WTC11 (cell line): ENCODE measurements at regions not wholly inside any gene's neighbourhood (a gene's known extent, or its start where the extent isn't known, plus 50 kb on each side); places are given as distances from the start of the nearest gene placed in this dataset.
A peak's percentile ranks its signal among the peaks of the same experiment; 100 is the strongest.

Experiments used
- ATAC-seq: fragments of 200-7000 bp; cut with Tn5 transposase; 2 replicates; pipeline ENCODE4 v1.10.0; 2021; ENCODE audit warnings: mild to moderate bottlenecking, moderate library complexity
- CTCF ChIA-PET: fragments of 300-600 bp; sonication (Branson Sonifier 250); formaldehyde crosslinking; loops from one replicate; lab custom pipeline; 2021; ENCODE audit warnings: antibody characterized with exemption; lab: Charles Lee
- POLR2A ChIA-PET: fragments of 350-600 bp; sonication (Branson Sonifier 250); formaldehyde crosslinking; loops from one replicate; lab custom pipeline; 2021; ENCODE audit warnings: antibody characterized with exemption; lab: Charles Lee
- DNase-seq: peaks from one replicate; pipeline ENCODE4 v3.0.0; 2021; ENCODE audit warnings: low spot score
- H3K27ac Mint-ChIP-seq: 2 replicates; pipeline ENCODE4 v1.8.0; 2021; ENCODE audit warnings: mixed read lengths
- H3K27me3 Mint-ChIP-seq: 2 replicates; pipeline ENCODE4 v1.8.0; 2021; ENCODE audit warnings: low read depth, mild to moderate bottlenecking, moderate library complexity, mixed read lengths
- H3K36me3 Mint-ChIP-seq: 2 replicates; pipeline ENCODE4 v1.8.0; 2021; ENCODE audit warnings: mixed read lengths
- H3K4me1 Mint-ChIP-seq: 2 replicates; pipeline ENCODE4 v1.8.0; 2022; ENCODE audit warnings: mixed read lengths
- H3K4me3 Mint-ChIP-seq: 2 replicates; pipeline ENCODE4 v1.8.0; 2021; ENCODE audit warnings: mild to moderate bottlenecking, moderate library complexity, mixed read lengths
- H3K9me3 Mint-ChIP-seq: 2 replicates; pipeline ENCODE4 v1.8.0; 2021; ENCODE audit warnings: mixed read lengths
- ESRRA ChIP-seq: sonication (generic); formaldehyde crosslinking; IDR thresholded peaks from 2 replicates; pipeline ENCODE4 v1.8.1; 2022; ENCODE audit warnings: mild to moderate bottlenecking, missing genetic modification reagents, borderline replicate concordance
- GRHL2 ChIP-seq: fragments of 250-450 bp; sonication (Bioruptor Pico); IDR thresholded peaks from 2 replicates; pipeline ENCODE4 v1.8.0; 2022; ENCODE audit warnings: mild to moderate bottlenecking, moderate library complexity; ENCODE audit not compliant: insufficient replicate concordance, severe bottlenecking
- JAZF1 ChIP-seq: fragments of 250-450 bp; sonication (Bioruptor Pico); IDR thresholded peaks from 2 replicates; pipeline ENCODE4 v1.9.0; 2021; ENCODE audit warnings: moderate library complexity, mild to moderate bottlenecking, inconsistent platforms
- JUN ChIP-seq: sonication (generic); formaldehyde crosslinking; IDR thresholded peaks from 2 replicates; pipeline ENCODE4 v1.8.0; 2023; ENCODE audit warnings: mild to moderate bottlenecking, missing genetic modification reagents
- MYBL2 ChIP-seq: sonication (generic); formaldehyde crosslinking; IDR thresholded peaks from 2 replicates; pipeline ENCODE4 v1.8.1; 2023; ENCODE audit warnings: mild to moderate bottlenecking, moderate library complexity, missing genetic modification reagents
- NFATC4 ChIP-seq: fragments of 250-450 bp; sonication (Bioruptor Pico); IDR thresholded peaks from 2 replicates; pipeline ENCODE4 v1.9.0; 2021; ENCODE audit warnings: mild to moderate bottlenecking
- NFYB ChIP-seq: sonication (generic); formaldehyde crosslinking; conservative IDR thresholded peaks from 2 replicates; pipeline ENCODE4 v1.8.0; 2022; ENCODE audit warnings: low read depth, missing genetic modification reagents
- PRRX2 ChIP-seq: fragments of 250-450 bp; sonication (Bioruptor Pico); IDR thresholded peaks from 2 replicates; pipeline ENCODE4 v1.8.0; 2021; ENCODE audit warnings: mild to moderate bottlenecking
- SMAD3 ChIP-seq: sonication (generic); formaldehyde crosslinking; IDR thresholded peaks from 2 replicates; pipeline ENCODE4 v1.8.0; 2022; ENCODE audit warnings: missing genetic modification reagents, mild to moderate bottlenecking, borderline replicate concordance
- SP1 ChIP-seq: sonication (generic); formaldehyde crosslinking; conservative IDR thresholded peaks from 2 replicates; pipeline ENCODE4 v1.8.1; 2022; ENCODE audit warnings: missing genetic modification reagents
- ZNF232 ChIP-seq: sonication (generic); formaldehyde crosslinking; IDR thresholded peaks from 2 replicates; pipeline ENCODE4 v1.8.0; 2022; ENCODE audit warnings: mild to moderate bottlenecking, missing genetic modification reagents
- ZNF671 ChIP-seq: fragments of 250-450 bp; sonication (Bioruptor Pico); IDR thresholded peaks from 2 replicates; pipeline ENCODE4 v1.8.0; 2021; ENCODE audit warnings: mild to moderate bottlenecking
- TF ChIP-seq, protein P1 (sequence below): sonication (generic); formaldehyde crosslinking; IDR thresholded peaks from 2 replicates; pipeline ENCODE4 v1.8.0; 2022; ENCODE audit warnings: mild to moderate bottlenecking, missing genetic modification reagents
- TF ChIP-seq, protein P2 (sequence below): sonication (generic); formaldehyde crosslinking; IDR thresholded peaks from 2 replicates; pipeline ENCODE4 v1.8.1; 2023; ENCODE audit warnings: mild to moderate bottlenecking, missing genetic modification reagents, moderate library complexity
- TF ChIP-seq, protein P3 (sequence below): sonication (generic); formaldehyde crosslinking; IDR thresholded peaks from 2 replicates; pipeline ENCODE4 v1.8.0; 2022; ENCODE audit warnings: mild to moderate bottlenecking, missing genetic modification reagents
- TF ChIP-seq, protein P4 (sequence below): sonication (generic); formaldehyde crosslinking; IDR thresholded peaks from 2 replicates; pipeline ENCODE4 v1.8.1; 2022; ENCODE audit warnings: low read depth, missing genetic modification reagents, borderline replicate concordance
- TF ChIP-seq, protein P5 (sequence below): sonication (generic); formaldehyde crosslinking; conservative IDR thresholded peaks from 2 replicates; pipeline ENCODE4 v1.8.1; 2023; ENCODE audit warnings: mild to moderate bottlenecking, low read depth, missing genetic modification reagents, moderate library complexity
- TF ChIP-seq, protein P6 (sequence below): sonication (generic); formaldehyde crosslinking; IDR thresholded peaks from 2 replicates; pipeline ENCODE4 v1.8.0; 2022; ENCODE audit warnings: mild to moderate bottlenecking, missing genetic modification reagents
- TF ChIP-seq, protein P7 (sequence below): sonication (generic); formaldehyde crosslinking; conservative IDR thresholded peaks from 2 replicates; pipeline ENCODE4 v1.8.1; 2022; ENCODE audit warnings: mild to moderate bottlenecking, missing genetic modification reagents

DNA sequence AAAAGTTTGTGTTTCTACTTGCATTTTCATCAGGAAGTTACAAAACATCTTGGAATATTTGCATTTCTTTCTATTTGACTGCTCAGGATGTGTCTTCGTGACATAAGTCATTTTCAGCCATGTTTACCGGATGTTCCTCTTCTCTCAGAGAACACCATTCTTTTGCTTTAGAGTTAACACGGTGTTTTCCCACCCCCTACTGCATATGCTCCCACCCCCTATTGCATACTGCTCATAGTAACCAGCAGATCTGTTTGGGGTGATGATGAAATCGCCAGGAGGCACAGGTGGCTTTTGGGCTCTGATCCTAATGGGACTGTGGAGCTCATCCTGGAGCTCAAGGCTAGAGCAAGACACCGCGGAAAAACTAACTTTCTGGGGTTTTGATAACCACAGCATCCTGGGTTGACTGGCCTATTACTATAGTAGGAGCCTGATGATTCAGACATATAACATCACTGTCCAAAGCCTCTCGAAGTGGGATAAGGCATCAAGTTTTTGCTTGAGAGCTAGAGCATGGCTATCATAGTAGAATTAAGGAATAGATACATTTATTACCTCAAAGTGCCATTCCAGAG, 65.1 kb upstream of the BET1 start:
- H3K27ac Mint-ChIP-seq = no peak overlapping the region
- no peaks in the 10 kb centered on the region for H3K9me3 Mint-ChIP-seq
- H3K27me3 Mint-ChIP-seq = no peaks in the 10 kb centered on the region
- ATAC-seq (no peak), DNase-seq (no peak)
- H3K36me3 Mint-ChIP-seq = no peaks in the 10 kb centered on the region
- H3K4me3 Mint-ChIP-seq = no peak overlapping the region
- ChIA-PET CTCF (interaction anchor here (1.0 kb wide), 1 partner anchor 18 kb away, joined by 3 read pairs; no protein-coding TSS in a partner anchor), POLR2A (no interaction called here)
- no peaks in the 10 kb centered on the region for H3K4me1 Mint-ChIP-seq
- TF ChIP-seq, protein P1, sequence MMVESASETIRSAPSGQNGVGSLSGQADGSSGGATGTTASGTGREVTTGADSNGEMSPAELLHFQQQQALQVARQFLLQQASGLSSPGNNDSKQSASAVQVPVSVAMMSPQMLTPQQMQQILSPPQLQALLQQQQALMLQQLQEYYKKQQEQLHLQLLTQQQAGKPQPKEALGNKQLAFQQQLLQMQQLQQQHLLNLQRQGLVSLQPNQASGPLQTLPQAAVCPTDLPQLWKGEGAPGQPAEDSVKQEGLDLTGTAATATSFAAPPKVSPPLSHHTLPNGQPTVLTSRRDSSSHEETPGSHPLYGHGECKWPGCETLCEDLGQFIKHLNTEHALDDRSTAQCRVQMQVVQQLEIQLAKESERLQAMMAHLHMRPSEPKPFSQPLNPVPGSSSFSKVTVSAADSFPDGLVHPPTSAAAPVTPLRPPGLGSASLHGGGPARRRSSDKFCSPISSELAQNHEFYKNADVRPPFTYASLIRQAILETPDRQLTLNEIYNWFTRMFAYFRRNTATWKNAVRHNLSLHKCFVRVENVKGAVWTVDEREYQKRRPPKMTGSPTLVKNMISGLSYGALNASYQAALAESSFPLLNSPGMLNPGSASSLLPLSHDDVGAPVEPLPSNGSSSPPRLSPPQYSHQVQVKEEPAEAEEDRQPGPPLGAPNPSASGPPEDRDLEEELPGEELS (CRISPR knock-in tag) = no peak
- TF ChIP-seq JAZF1 (CRISPR knock-in tag) (no peak), PRRX2 (CRISPR knock-in tag) (no peak)
- TF ChIP-seq, protein P2, sequence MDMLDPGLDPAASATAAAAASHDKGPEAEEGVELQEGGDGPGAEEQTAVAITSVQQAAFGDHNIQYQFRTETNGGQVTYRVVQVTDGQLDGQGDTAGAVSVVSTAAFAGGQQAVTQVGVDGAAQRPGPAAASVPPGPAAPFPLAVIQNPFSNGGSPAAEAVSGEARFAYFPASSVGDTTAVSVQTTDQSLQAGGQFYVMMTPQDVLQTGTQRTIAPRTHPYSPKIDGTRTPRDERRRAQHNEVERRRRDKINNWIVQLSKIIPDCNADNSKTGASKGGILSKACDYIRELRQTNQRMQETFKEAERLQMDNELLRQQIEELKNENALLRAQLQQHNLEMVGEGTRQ = no peak

DNA sequence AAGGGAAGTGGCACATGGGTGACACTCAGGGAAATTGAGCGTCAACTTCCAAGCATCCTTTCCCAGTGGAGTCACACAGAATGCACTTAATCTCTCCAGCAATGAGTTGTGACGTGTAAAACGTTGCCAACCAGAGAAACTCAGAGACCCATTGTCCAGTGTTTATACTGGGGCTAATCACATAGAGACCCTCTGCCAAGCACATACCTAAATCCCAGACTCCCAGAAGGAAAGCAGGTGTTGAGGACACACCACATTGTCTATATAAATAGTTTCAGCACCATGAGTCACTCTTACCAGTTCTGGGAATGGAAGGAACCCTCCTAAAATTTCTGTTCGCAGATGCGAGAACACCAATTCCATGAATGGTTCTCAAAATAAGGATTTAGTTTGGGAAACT, 76.4 kb upstream of the BET1 start:
- ChIA-PET CTCF (no interaction called here), POLR2A (no interaction called here)
- Mint-ChIP-seq H3K4me3 (no peak overlapping the region), H3K36me3 (no peaks in the 10 kb centered on the region), H3K4me1 (no peaks in the 10 kb centered on the region), H3K9me3 (no peaks in the 10 kb centered on the region), H3K27ac (no peak overlapping the region), H3K27me3 (no peaks in the 10 kb centered on the region; the same call in 1 of the 2 replicates)
- no peak for ATAC-seq
- TF ChIP-seq, protein P3, sequence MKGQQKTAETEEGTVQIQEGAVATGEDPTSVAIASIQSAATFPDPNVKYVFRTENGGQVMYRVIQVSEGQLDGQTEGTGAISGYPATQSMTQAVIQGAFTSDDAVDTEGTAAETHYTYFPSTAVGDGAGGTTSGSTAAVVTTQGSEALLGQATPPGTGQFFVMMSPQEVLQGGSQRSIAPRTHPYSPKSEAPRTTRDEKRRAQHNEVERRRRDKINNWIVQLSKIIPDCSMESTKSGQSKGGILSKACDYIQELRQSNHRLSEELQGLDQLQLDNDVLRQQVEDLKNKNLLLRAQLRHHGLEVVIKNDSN (CRISPR knock-in tag) = no peak
- no peak for DNase-seq

DNA sequence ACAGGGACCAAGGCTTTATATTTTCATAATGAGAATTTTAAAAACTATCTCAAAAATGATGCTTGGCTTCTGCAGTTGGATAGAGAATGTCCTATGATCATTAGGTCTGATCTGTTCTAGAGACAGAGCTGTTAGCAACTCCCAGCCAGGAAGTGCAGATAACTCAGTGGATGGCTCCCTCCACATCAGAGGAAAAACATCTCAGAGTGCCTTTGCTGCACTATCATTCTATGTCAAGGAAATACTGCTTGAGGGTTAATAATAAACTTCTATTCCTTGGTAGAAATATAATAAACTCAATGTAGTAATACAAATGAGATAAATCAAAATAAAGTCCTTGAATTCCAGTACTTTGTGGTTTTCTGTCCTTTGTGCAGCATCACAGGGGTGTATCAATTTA, 78.0 kb upstream of the BET1 start:
- POLR2A ChIA-PET = no interaction called here
- no peak for DNase-seq
- Mint-ChIP-seq H3K9me3 (no peaks in the 10 kb centered on the region), H3K27me3 (no peaks in the 10 kb centered on the region; the same call in 1 of the 2 replicates), H3K4me1 (no peaks in the 10 kb centered on the region), H3K4me3 (no peak overlapping the region), H3K27ac (no peak overlapping the region)
- no peak for ATAC-seq
- TF ChIP-seq SP1 (CRISPR knock-in tag) (no peak), MYBL2 (CRISPR knock-in tag) (no peak), JUN (no peak), ZNF671 (CRISPR knock-in tag) (no peak), NFYB (CRISPR knock-in tag) (no peak)
- TF ChIP-seq, protein P4, sequence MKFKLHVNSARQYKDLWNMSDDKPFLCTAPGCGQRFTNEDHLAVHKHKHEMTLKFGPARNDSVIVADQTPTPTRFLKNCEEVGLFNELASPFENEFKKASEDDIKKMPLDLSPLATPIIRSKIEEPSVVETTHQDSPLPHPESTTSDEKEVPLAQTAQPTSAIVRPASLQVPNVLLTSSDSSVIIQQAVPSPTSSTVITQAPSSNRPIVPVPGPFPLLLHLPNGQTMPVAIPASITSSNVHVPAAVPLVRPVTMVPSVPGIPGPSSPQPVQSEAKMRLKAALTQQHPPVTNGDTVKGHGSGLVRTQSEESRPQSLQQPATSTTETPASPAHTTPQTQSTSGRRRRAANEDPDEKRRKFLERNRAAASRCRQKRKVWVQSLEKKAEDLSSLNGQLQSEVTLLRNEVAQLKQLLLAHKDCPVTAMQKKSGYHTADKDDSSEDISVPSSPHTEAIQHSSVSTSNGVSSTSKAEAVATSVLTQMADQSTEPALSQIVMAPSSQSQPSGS = no peak
- TF ChIP-seq, all 79 proteins: peak for 0
- no peaks in the 10 kb centered on the region for H3K36me3 Mint-ChIP-seq
- CTCF ChIA-PET = interaction anchor here (1.3 kb wide), 1 partner anchor 179 kb away, joined by 3 read pairs; no protein-coding TSS in a partner anchor

DNA sequence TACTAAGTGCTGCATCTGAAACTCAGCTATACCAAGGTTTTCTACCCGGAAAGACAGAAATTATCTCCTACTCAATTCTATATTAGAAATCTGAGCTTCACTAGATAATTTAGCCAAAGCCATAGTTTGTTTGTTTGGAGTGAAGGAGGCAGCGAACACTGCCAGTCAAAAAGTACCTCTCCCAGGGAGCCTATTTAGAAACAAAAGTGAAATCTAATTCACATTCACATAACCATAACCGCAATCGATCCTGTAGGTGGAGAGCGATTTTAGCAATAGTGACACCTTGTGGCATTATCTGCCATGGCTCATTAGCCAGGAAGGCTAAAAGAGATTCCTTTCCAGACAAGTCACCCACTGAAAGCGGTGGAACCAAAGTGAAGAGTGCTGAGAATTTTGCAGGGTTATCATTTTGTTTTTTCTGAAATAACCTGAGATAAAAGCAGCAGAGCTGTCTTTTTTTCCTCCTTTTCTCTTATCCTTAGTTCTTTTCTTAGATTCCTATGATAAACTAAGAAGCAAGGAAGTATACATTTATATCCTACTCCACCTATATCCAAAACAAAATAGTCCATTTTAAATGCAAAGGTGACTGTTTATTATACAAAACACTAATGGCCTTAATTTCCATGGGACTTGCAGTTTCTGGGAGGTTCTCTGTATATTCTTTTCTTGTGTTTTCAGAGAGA, 83.7 kb upstream of the BET1 start:
- H3K36me3 Mint-ChIP-seq = no peaks in the 10 kb centered on the region
- H3K27me3 Mint-ChIP-seq = peaks cover 2% of the 10 kb centered on the region; the same call in 1 of the 2 replicates
- ChIA-PET CTCF (interaction anchor here (0.8 to 2.1 kb wide), 18 partner anchors 8 to 626 kb away, joined by 3 to 17 read pairs (median 4); partner anchors contain the start of genes COL1A2, GNG11 and GNGT1), POLR2A (no interaction called here)
- no peaks in the 10 kb centered on the region for H3K9me3 Mint-ChIP-seq
- H3K4me1 Mint-ChIP-seq = peaks cover 21% of the 10 kb centered on the region
- DNase-seq (peak; percentile 51), ATAC-seq (peak; percentile 91)
- H3K4me3 Mint-ChIP-seq = peak overlapping the region; percentile 38
- H3K27ac Mint-ChIP-seq = no peak overlapping the region
- TF ChIP-seq, protein P5, sequence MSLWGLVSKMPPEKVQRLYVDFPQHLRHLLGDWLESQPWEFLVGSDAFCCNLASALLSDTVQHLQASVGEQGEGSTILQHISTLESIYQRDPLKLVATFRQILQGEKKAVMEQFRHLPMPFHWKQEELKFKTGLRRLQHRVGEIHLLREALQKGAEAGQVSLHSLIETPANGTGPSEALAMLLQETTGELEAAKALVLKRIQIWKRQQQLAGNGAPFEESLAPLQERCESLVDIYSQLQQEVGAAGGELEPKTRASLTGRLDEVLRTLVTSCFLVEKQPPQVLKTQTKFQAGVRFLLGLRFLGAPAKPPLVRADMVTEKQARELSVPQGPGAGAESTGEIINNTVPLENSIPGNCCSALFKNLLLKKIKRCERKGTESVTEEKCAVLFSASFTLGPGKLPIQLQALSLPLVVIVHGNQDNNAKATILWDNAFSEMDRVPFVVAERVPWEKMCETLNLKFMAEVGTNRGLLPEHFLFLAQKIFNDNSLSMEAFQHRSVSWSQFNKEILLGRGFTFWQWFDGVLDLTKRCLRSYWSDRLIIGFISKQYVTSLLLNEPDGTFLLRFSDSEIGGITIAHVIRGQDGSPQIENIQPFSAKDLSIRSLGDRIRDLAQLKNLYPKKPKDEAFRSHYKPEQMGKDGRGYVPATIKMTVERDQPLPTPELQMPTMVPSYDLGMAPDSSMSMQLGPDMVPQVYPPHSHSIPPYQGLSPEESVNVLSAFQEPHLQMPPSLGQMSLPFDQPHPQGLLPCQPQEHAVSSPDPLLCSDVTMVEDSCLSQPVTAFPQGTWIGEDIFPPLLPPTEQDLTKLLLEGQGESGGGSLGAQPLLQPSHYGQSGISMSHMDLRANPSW (CRISPR knock-in tag) = no peak
- TF ChIP-seq ZNF232 (no peak), GRHL2 (CRISPR knock-in tag) (no peak), NFATC4 (CRISPR knock-in tag) (no peak), ESRRA (CRISPR knock-in tag) (no peak), SMAD3 (CRISPR knock-in tag) (no peak)
- TF ChIP-seq, protein P6, sequence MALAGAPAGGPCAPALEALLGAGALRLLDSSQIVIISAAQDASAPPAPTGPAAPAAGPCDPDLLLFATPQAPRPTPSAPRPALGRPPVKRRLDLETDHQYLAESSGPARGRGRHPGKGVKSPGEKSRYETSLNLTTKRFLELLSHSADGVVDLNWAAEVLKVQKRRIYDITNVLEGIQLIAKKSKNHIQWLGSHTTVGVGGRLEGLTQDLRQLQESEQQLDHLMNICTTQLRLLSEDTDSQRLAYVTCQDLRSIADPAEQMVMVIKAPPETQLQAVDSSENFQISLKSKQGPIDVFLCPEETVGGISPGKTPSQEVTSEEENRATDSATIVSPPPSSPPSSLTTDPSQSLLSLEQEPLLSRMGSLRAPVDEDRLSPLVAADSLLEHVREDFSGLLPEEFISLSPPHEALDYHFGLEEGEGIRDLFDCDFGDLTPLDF (CRISPR knock-in tag) = no peak
- TF ChIP-seq, protein P7, sequence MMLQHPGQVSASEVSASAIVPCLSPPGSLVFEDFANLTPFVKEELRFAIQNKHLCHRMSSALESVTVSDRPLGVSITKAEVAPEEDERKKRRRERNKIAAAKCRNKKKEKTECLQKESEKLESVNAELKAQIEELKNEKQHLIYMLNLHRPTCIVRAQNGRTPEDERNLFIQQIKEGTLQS = no peak
